DND-41 (cell line): ENCODE measurements at regions not wholly inside any gene's neighbourhood (a gene's known extent, or its start where the extent isn't known, plus 50 kb on each side); places are given as distances from the start of the nearest gene placed in this dataset.

Source experiments
- EZH2 ChIP-seq: IDR thresholded peaks from 3 replicates; pipeline ENCODE4 v1.6.1; 2012; ENCODE audit warnings: borderline replicate concordance, low read depth, mild to moderate bottlenecking, moderate library complexity, low read length, inconsistent platforms; ENCODE audit not compliant: severe bottlenecking
- TF ChIP-seq, protein P1 (sequence below): IDR thresholded peaks from 2 replicates; pipeline ENCODE4 v1.5.1; 2012; ENCODE audit warnings: borderline replicate concordance, low read length, moderate library complexity, mild to moderate bottlenecking; ENCODE audit not compliant: poor library complexity, severe bottlenecking; ENCODE audit errors: extremely low read depth

GRCh38 chr11:111120161-111120560 lies 125.4 kb upstream of the POU2AF2 start:
- TF ChIP-seq, protein P1, sequence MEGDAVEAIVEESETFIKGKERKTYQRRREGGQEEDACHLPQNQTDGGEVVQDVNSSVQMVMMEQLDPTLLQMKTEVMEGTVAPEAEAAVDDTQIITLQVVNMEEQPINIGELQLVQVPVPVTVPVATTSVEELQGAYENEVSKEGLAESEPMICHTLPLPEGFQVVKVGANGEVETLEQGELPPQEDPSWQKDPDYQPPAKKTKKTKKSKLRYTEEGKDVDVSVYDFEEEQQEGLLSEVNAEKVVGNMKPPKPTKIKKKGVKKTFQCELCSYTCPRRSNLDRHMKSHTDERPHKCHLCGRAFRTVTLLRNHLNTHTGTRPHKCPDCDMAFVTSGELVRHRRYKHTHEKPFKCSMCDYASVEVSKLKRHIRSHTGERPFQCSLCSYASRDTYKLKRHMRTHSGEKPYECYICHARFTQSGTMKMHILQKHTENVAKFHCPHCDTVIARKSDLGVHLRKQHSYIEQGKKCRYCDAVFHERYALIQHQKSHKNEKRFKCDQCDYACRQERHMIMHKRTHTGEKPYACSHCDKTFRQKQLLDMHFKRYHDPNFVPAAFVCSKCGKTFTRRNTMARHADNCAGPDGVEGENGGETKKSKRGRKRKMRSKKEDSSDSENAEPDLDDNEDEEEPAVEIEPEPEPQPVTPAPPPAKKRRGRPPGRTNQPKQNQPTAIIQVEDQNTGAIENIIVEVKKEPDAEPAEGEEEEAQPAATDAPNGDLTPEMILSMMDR = no peak
- TF ChIP-seq EZH2 = no peak
